Lower lobe of right lung (tissue), 2 donors: ENCODE measurements at regions not wholly inside any gene's neighbourhood (a gene's known extent, or its start where the extent isn't known, plus 50 kb on each side); places are given as distances from the start of the nearest gene placed in this dataset.

ENCODE experiments used
- ATAC-seq, 2 donors: fragments of 200-7000 bp; cut with Tn5 transposase; one replicate each; pipeline ENCODE4 v1.9.1; 2020 to 2022; ENCODE audit warnings: mild to moderate bottlenecking in 2 of 2, moderate library complexity in 2 of 2
- DNase-seq: peaks from one replicate; pipeline ENCODE4 v3.0.0-alpha.2; 2020
- H3K27ac ChIP-seq: fragments of 200-600 bp; one replicate; pipeline ENCODE4 v1.8.0; 2022
- H3K27me3 ChIP-seq: fragments of 200-600 bp; one replicate; pipeline ENCODE4 v1.8.0; 2022; ENCODE audit warnings: low read depth
- H3K36me3 ChIP-seq: fragments of 200-600 bp; one replicate; pipeline ENCODE4 v1.8.0; 2022; ENCODE audit warnings: mild to moderate bottlenecking
- H3K4me1 ChIP-seq: fragments of 200-600 bp; one replicate; pipeline ENCODE4 v1.8.0; 2022
- H3K4me3 ChIP-seq: fragments of 200-600 bp; one replicate; pipeline ENCODE4 v1.8.0; 2022; ENCODE audit warnings: mild to moderate bottlenecking
- H3K9me3 ChIP-seq: fragments of 200-600 bp; one replicate; pipeline ENCODE4 v1.8.0; 2022
- intact Hi-C: fragments of 100-400 bp; cut with DNase I; formaldehyde crosslinking; loops from one replicate; pipeline ENCODE4 v1.11.0; 2022
- TF ChIP-seq, protein P1 (sequence below): fragments of 200-600 bp; IDR thresholded peaks from one replicate; pipeline ENCODE4 v1.8.0; 2022; ENCODE audit warnings: antibody characterized with exemption, mild to moderate bottlenecking
- donor health status: DM: no; HTN: yes; CAD: no; lungs with severe emphysema.

DNA sequence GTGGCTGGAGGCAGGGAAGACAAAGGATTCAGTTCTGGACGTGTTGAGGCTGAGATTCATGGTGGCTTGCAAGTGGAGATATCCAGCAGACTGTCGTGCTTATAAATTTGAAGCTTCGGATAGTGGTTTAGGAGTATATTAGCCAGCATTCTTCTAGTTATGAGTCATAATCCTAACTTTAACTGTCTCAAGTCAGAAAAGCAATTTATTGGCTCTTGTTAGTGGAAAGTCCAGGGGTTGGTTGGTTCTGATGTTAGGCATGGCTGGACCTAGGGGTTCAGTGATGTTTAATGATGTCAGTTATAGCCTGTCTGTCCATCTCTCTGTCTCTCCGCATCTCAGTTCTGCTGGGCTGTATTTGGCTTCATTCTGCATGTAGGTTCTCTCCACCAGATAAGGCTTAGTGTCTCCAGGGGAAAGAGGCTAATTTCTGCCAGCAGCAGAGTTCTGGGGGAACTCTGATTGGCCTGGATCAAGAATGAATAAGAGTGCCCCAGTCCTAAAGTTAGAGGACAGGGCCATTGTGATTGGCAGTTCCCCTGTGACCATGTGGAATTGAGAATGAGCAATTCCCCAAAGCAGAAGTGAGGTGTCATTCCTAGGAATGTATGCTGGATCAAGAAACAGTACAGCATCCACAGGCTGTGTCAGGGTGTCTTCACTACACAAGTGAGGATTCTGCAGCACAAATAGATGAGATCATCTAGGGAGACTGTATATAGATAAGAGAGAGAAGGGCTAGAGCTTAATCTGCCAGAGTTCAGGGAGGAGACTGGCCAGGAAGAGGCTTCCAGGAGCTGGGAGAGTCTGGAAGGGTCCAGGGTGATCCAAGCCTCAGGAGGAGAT, 72.9 kb upstream of the SHB start:
- TF ChIP-seq, protein P1, sequence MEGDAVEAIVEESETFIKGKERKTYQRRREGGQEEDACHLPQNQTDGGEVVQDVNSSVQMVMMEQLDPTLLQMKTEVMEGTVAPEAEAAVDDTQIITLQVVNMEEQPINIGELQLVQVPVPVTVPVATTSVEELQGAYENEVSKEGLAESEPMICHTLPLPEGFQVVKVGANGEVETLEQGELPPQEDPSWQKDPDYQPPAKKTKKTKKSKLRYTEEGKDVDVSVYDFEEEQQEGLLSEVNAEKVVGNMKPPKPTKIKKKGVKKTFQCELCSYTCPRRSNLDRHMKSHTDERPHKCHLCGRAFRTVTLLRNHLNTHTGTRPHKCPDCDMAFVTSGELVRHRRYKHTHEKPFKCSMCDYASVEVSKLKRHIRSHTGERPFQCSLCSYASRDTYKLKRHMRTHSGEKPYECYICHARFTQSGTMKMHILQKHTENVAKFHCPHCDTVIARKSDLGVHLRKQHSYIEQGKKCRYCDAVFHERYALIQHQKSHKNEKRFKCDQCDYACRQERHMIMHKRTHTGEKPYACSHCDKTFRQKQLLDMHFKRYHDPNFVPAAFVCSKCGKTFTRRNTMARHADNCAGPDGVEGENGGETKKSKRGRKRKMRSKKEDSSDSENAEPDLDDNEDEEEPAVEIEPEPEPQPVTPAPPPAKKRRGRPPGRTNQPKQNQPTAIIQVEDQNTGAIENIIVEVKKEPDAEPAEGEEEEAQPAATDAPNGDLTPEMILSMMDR, result no peak
- intact Hi-C loops, result no loop called here
- Histone ChIP-seq H3K4me1 (peaks cover 4% of the 10 kb centered on the region), H3K4me3 (no peak overlapping the region), H3K9me3 (no peaks in the 10 kb centered on the region), H3K27me3 (peaks cover 5% of the 10 kb centered on the region), H3K27ac (no peak overlapping the region), H3K36me3 (no peaks in the 10 kb centered on the region)
- DNase-seq (no peak), ATAC-seq (no peak)

DNA sequence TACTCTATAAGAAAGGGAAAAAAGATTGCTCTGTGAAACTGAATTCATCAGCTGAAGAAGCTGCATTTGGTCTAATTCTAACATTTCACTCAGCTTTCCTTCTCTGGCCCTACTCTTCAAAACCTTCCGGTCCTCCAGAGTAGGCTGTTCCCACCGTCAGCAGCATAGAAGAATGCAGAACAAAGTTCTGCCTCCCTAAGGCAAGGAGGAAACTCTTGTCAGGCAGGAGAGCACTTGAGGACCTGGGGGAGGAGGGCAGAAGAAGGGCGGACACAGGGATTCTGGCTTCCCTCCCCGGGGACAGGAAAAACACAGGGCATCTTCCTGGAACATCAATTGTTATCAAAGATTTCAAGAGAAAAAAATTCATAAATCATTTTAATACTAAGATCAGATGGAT, 69.2 kb upstream of the SHB start:
- Histone ChIP-seq H3K9me3 (no peaks in the 10 kb centered on the region), H3K4me1 (peaks cover 4% of the 10 kb centered on the region), H3K27ac (no peak overlapping the region), H3K36me3 (no peaks in the 10 kb centered on the region), H3K4me3 (no peak overlapping the region), H3K27me3 (no peaks in the 10 kb centered on the region)
- intact Hi-C loops, result no loop called here
- TF ChIP-seq, protein P1, result no peak
- ATAC-seq (peak; percentile 77 to 78), DNase-seq (no peak)

DNA sequence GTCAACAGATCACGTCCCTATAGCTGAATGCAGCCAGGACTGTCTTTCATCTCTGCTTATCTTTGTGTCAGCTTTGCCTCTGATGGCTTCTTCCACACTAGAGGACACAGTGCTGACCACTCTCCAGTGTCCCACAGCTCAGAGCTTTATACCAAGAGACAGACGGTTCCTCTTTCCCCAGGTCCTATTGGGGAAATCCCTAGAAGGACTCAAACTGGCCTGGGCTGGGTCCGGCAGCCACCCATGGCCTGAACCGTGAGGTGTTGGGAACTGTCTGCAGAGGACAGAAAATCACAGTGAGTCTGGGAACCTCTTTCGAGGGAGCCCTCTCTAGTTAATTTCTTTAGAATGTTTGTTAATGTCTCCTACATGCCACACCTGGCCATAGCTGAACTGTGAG, 68.3 kb upstream of the SHB start:
- intact Hi-C loops, result no loop called here
- Histone ChIP-seq H3K9me3 (no peaks in the 10 kb centered on the region), H3K27ac (no peak overlapping the region), H3K27me3 (no peaks in the 10 kb centered on the region), H3K4me1 (peaks cover 4% of the 10 kb centered on the region), H3K36me3 (no peaks in the 10 kb centered on the region), H3K4me3 (no peak overlapping the region)
- TF ChIP-seq, protein P1, result no peak
- DNase-seq, result no peak
- peak; percentile 25 to 35 for ATAC-seq

DNA sequence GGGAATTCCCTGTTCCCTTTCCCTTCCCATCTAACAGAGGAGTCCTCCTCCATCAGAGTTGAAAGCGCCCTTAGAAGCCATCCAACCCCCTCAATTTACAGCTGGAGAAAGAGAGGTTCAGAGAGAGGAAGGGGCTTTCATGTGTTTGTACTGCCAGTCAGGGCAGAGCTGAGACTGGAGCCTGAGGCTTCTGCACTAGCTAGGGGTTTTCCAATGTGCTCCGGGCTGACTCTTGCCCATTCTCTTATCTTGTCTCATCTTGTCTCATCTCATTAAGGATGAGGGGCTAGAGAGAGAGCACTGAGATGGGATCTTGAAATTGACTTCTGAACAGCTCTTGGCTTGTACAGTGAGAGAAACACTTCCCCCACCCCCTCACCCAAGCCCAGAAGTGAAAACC, 67.4 kb upstream of the SHB start:
- Histone ChIP-seq H3K27me3 (no peaks in the 10 kb centered on the region), H3K4me3 (no peak overlapping the region), H3K9me3 (no peaks in the 10 kb centered on the region), H3K4me1 (peaks cover 4% of the 10 kb centered on the region), H3K27ac (no peak overlapping the region), H3K36me3 (no peaks in the 10 kb centered on the region)
- intact Hi-C loops, result no loop called here
- TF ChIP-seq, protein P1, result no peak
- no peak for DNase-seq
- ATAC-seq, result no peak

DNA sequence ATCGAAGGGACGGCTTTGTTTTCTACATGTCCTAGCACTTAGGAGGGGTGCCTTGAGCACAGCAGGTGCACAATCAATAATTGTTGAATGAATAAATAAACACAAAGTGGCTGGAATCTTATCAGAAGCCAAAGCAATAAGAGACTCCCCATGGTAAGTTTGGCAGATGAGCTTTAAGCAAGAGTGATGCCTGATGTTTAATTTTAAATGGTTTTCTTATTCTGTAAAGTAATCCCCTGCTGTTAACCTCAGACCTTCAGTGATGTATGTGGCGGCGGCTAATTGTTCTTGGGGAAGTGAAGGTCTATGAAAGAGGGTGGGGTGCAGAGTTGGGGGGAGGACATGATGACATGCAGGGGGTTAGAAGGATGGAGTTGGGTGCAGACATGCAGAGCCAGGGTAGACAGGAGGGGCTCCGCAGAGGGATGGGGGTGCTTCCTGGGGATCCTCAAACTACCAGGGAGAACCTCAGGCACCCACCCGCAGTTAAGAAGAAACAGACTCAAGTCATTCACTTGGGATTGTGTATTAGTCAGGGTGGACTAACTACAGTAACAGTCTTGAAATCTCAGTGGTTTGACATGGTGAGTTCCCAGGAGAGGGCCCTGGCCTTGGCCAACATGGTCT, 65.7 kb upstream of the SHB start:
- DNase-seq, result no peak
- no peaks in the 10 kb centered on the region for H3K27me3 ChIP-seq
- H3K4me3 ChIP-seq, result no peak overlapping the region
- TF ChIP-seq, protein P1, result no peak
- H3K27ac ChIP-seq, result no peak overlapping the region
- peaks cover 4% of the 10 kb centered on the region for H3K4me1 ChIP-seq
- no peak for ATAC-seq
- no peaks in the 10 kb centered on the region for H3K9me3 ChIP-seq
- intact Hi-C loops, result no loop called here
- no peaks in the 10 kb centered on the region for H3K36me3 ChIP-seq
